ENCODE measurements at regions not wholly inside any gene's neighbourhood (a gene's known extent, or its start where the extent isn't known, plus 50 kb on each side); places are given as distances from the start of the nearest gene placed in this dataset.
A peak's percentile ranks its signal among the peaks of the same experiment; 100 is the strongest.
"Not testable (repeated sequence)": the region's sequence is repeated elsewhere in the genome, so short reads cannot be mapped to it uniquely, and the experiment has no call there.

GRCh38 chr3:61409638-61410037 is 151.7 kb upstream of the PTPRG start:
- no peak for TF ChIP-seq Cebpa-rat (IDR thresholded peaks at IDR 0.05)
- Histone ChIP-seq H3K9ac (no peak overlapping the region), H3K4me3 (no peak overlapping the region), H4K20me1 (no peaks in the 10 kb centered on the region), H3K4me2 (no peak overlapping the region), H3K4me1 (no peaks in the 10 kb centered on the region), H3K27me3 (no peaks in the 10 kb centered on the region), H3K36me3 (no peaks in the 10 kb centered on the region), H3K9me3 (replicated peaks in 1 of 11) (no peaks in the 10 kb centered on the region), H3K27ac (no peak overlapping the region)

DNA sequence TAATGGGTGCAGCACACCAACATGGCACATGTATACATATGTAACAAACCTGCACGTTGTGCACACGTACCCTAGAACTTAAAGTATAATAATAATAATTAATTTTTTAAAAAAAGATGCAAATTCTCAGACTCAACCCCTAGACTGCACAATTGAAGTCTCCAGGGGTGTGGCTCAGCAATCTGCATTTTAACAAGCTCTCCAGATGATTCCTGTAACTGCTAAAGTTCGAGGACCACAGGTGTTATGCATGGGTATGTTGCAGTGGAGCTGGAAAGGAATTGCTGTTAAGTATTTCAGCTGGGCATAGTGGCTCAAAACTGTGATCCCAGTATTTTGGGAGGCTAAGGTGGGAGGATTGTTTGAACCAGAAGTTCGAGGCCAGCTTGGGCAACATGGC is 151.0 kb upstream of the PTPRG start:
- H3K27me3 ChIP-seq; H3K4me1 ChIP-seq; H3K36me3 ChIP-seq; H3K9ac ChIP-seq; H3K9me3 ChIP-seq (replicated peaks in 1 of 11); H3K4me3 ChIP-seq; H4K20me1 ChIP-seq; H3K4me2 ChIP-seq; H3K27ac ChIP-seq: not testable (repeated sequence)

DNA sequence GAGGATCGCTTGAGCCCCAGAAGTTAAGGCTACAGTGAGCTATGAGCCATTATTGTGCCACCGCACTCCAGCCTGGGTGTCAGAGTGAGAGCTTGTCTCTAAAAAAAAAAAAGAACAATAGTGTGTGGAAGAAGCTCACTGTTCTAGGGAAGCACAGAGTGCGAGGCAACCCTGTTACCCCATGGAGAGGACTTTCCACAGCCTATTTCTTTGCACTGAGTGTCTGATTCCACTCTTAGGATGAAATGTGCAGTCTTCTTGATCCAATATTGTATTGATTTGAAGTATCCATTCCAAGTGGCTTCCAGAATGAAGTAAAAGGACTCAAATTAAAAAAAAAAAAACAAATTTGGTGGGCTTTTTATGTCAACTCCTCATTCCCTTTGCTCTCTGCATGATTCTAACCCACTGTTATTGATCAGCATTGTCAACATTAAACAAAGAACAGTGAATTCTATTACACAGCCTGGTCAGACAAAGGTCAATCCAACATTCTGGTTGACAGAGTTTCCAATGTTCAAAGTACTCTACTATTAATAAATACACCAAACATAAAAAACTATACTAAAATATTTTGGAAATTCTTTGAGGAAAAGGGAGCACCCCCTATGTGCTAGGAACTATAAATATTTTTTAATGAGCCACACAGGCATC is 150.2 kb upstream of the PTPRG start:
- Histone ChIP-seq H3K27ac (no peak overlapping the region), H3K9me3 (replicated peaks in 1 of 11) (no peaks in the 10 kb centered on the region), H3K9ac (no peak overlapping the region), H3K4me1 (no peaks in the 10 kb centered on the region), H3K36me3 (no peaks in the 10 kb centered on the region), H3K4me3 (no peak overlapping the region), H4K20me1 (no peaks in the 10 kb centered on the region), H3K27me3 (no peaks in the 10 kb centered on the region), H3K4me2 (no peak overlapping the region)
- no peak for TF ChIP-seq Cebpa-rat (IDR thresholded peaks at IDR 0.05)

DNA sequence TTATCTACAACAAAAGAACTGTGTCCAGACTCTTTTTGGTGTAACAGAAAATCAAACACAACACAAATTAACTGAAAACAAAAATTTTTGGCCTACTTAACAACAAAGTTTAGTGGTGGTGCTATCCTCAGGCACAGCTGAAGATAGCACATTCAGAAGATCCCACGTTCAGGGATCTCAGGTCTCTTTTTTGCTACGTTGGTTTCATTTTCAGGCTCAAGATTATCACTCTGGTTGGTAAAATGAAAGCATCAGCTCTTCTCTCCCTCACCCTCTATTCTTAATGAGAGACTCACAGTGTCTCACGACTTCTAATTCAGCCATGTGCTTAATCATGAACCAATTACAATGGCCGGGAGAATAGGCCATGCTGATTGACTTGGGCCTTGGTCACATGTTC is 146.9 kb upstream of the PTPRG start:
- no peaks in the 10 kb centered on the region for H3K36me3 ChIP-seq
- H3K4me1 ChIP-seq, result no peaks in the 10 kb centered on the region
- no peak overlapping the region for H3K9ac ChIP-seq
- no peaks in the 10 kb centered on the region for H4K20me1 ChIP-seq
- no peak overlapping the region for H3K4me2 ChIP-seq
- H3K4me3 ChIP-seq, result no peak overlapping the region
- H3K27me3 ChIP-seq, result no peaks in the 10 kb centered on the region
- no peaks in the 10 kb centered on the region for H3K9me3 ChIP-seq (replicated peaks in 1 of 11)
- no peak overlapping the region for H3K27ac ChIP-seq
- TF ChIP-seq Cebpa-rat (IDR thresholded peaks at IDR 0.05), result no peak

- Histone ChIP-seq H4K20me1 (no peaks in the 10 kb centered on the region), H3K9ac (no peak overlapping the region), H3K4me1 (no peaks in the 10 kb centered on the region), H3K9me3 (replicated peaks in 1 of 11) (no peaks in the 10 kb centered on the region), H3K27me3 (no peaks in the 10 kb centered on the region), H3K36me3 (no peaks in the 10 kb centered on the region), H3K4me2 (no peak overlapping the region), H3K4me3 (no peak overlapping the region), H3K27ac (no peak overlapping the region)
- TF ChIP-seq Cebpa-rat (IDR thresholded peaks at IDR 0.05), result no peak
Measured at GRCh38 chr3:61415201-61415600, 146.2 kb upstream of the PTPRG start.

DNA sequence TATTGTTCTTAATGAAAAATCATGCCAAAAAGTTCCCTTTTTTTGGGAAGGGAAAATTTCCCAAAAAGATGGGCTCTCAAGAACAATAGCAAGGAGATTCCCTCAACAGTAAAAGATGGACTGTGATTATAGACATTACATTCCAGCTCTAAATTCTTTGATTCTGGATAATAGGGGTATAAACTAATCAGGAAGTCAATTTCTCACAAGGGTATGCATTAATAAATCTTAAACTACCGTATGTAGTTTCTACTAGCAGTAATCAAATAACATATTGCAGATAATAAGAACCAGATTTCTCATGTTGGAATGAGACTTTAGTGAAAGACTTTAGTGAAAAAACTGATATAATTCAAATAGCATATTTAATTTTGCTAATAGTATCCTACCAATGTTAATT is 144.8 kb upstream of the PTPRG start:
- no peaks in the 10 kb centered on the region for H4K20me1 ChIP-seq
- no peaks in the 10 kb centered on the region for H3K36me3 ChIP-seq
- no peak overlapping the region for H3K4me3 ChIP-seq
- H3K9me3 ChIP-seq (replicated peaks in 1 of 11), result no peaks in the 10 kb centered on the region
- H3K9ac ChIP-seq, result no peak overlapping the region
- no peaks in the 10 kb centered on the region for H3K27me3 ChIP-seq
- no peak for TF ChIP-seq Cebpa-rat (IDR thresholded peaks at IDR 0.05)
- no peak overlapping the region for H3K27ac ChIP-seq
- H3K4me1 ChIP-seq, result no peaks in the 10 kb centered on the region
- no peak overlapping the region for H3K4me2 ChIP-seq

- H3K9me3 ChIP-seq (replicated peaks in 1 of 11), result no peaks in the 10 kb centered on the region
- no peaks in the 10 kb centered on the region for H3K36me3 ChIP-seq
- no peak for TF ChIP-seq Cebpa-rat (IDR thresholded peaks at IDR 0.05)
- H3K9ac ChIP-seq, result no peak overlapping the region
- H3K4me2 ChIP-seq, result no peak overlapping the region
- no peak overlapping the region for H3K4me3 ChIP-seq
- no peaks in the 10 kb centered on the region for H3K4me1 ChIP-seq
- no peak overlapping the region for H3K27ac ChIP-seq
- no peaks in the 10 kb centered on the region for H3K27me3 ChIP-seq
- H4K20me1 ChIP-seq, result no peaks in the 10 kb centered on the region
Measured at GRCh38 chr3:61417352-61417751, 144.0 kb upstream of the PTPRG start.

DNA sequence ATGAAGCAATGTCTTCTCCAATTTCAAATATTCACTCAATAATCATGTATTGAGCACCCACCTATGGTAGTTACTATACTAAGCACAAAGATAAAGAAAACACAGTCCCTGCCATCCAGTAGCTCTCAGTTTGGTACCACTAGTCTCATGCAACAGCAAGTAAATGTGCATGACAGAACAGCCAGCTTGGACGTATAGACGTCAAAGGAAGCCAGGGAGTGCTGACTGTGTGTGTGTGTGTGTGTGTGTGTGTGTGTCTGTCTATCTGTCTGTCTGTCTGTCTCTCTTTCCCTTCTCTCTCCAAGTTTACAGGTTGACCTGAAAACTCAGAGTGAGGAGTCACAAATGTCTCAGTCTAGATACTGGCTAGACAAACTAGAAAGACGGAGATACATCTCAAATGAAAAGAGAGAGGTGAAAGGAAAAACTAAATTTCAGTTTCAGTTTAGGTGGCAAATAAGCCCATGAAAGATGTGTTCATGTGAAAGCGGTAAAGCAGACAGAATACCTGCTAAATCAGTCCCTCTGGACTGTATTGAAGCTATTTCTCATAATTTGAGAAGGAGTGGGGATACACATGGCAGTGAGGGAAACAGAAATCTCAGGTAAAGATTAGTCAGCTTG is 141.1 kb upstream of the PTPRG start:
- no peak for TF ChIP-seq Cebpa-rat (IDR thresholded peaks at IDR 0.05)
- no peak overlapping the region for H3K27ac ChIP-seq
- H3K36me3 ChIP-seq, result no peaks in the 10 kb centered on the region
- 0 out of 20 replicates have a peak, but pooled peaks cover 0 to 1% (median 0%) of the 10 kb centered on the region in 10 experiments for H3K4me1 ChIP-seq
- H3K4me2 ChIP-seq, result no peak overlapping the region
- no peak overlapping the region for H3K9ac ChIP-seq
- H4K20me1 ChIP-seq, result no peaks in the 10 kb centered on the region
- H3K4me3 ChIP-seq, result no peak overlapping the region
- H3K9me3 ChIP-seq (replicated peaks in 1 of 11), result no peaks in the 10 kb centered on the region
- H3K27me3 ChIP-seq, result no peaks in the 10 kb centered on the region

- Histone ChIP-seq H3K4me2 (no peak overlapping the region), H3K27ac (no peak overlapping the region), H3K36me3 (no peaks in the 10 kb centered on the region), H3K4me3 (no peak overlapping the region), H3K9me3 (replicated peaks in 1 of 11) (no peaks in the 10 kb centered on the region), H3K4me1 (0 out of 20 replicates have a peak, but pooled peaks cover 0 to 3% (median 0%) of the 10 kb centered on the region in 10 experiments), H3K27me3 (no peaks in the 10 kb centered on the region), H3K9ac (no peak overlapping the region), H4K20me1 (no peaks in the 10 kb centered on the region)
- no peak for TF ChIP-seq Cebpa-rat (IDR thresholded peaks at IDR 0.05)
Measured at GRCh38 chr3:61422945-61423673, 138.3 kb upstream of the PTPRG start.

DNA sequence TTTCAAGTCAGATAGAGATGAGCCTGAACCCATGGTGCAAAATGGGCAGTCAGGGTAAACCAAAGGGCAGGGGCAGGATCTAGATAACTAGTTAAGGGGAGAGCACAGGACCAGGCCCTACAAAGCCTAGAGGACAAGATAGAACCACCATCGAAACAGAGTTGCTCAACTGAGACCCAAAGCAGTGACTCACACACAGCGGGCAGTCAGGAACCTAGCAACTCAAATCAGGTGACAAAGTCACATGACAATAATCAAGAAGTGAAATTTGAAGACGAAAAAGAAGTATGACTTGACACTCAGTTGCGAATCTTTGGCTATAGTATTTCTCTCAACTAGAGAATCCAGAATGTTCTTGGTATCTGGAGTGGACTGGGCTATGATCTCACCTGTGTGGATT is 136.0 kb upstream of the PTPRG start:
- TF ChIP-seq Cebpa-rat (IDR thresholded peaks at IDR 0.05), result no peak
- Histone ChIP-seq H3K4me3 (no peak overlapping the region), H3K27ac (no peak overlapping the region), H3K4me1 (0 out of 20 replicates have a peak, but pooled peaks cover 0 to 3% (median 0%) of the 10 kb centered on the region in 10 experiments), H3K9me3 (replicated peaks in 1 of 11) (no peaks in the 10 kb centered on the region), H3K4me2 (peak overlapping the region in 2 of 11 experiments; percentile 1 to 32; a peak in 1 of 22 replicates), H3K9ac (no peak overlapping the region), H3K27me3 (no peaks in the 10 kb centered on the region), H3K36me3 (no peaks in the 10 kb centered on the region), H4K20me1 (no peaks in the 10 kb centered on the region)
